Lower lobe of right lung (tissue), 2 donors: ENCODE measurements at regions not wholly inside any gene's neighbourhood (a gene's known extent, or its start where the extent isn't known, plus 50 kb on each side); places are given as distances from the start of the nearest gene placed in this dataset.

Experiments used
- ATAC-seq, 2 donors: fragments of 200-7000 bp; cut with Tn5 transposase; one replicate each; pipeline ENCODE4 v1.9.1; 2020 to 2022; ENCODE audit warnings: mild to moderate bottlenecking in 2 of 2, moderate library complexity in 2 of 2
- DNase-seq: peaks from one replicate; pipeline ENCODE4 v3.0.0-alpha.2; 2020
- H3K27ac ChIP-seq: fragments of 200-600 bp; one replicate; pipeline ENCODE4 v1.8.0; 2022
- H3K27me3 ChIP-seq: fragments of 200-600 bp; one replicate; pipeline ENCODE4 v1.8.0; 2022; ENCODE audit warnings: low read depth
- H3K36me3 ChIP-seq: fragments of 200-600 bp; one replicate; pipeline ENCODE4 v1.8.0; 2022; ENCODE audit warnings: mild to moderate bottlenecking
- H3K4me1 ChIP-seq: fragments of 200-600 bp; one replicate; pipeline ENCODE4 v1.8.0; 2022
- H3K4me3 ChIP-seq: fragments of 200-600 bp; one replicate; pipeline ENCODE4 v1.8.0; 2022; ENCODE audit warnings: mild to moderate bottlenecking
- H3K9me3 ChIP-seq: fragments of 200-600 bp; one replicate; pipeline ENCODE4 v1.8.0; 2022
- intact Hi-C: fragments of 100-400 bp; cut with DNase I; formaldehyde crosslinking; loops from one replicate; pipeline ENCODE4 v1.11.0; 2022
- TF ChIP-seq, protein P1 (sequence below): fragments of 200-600 bp; IDR thresholded peaks from one replicate; pipeline ENCODE4 v1.8.0; 2022; ENCODE audit warnings: antibody characterized with exemption, mild to moderate bottlenecking
- donor health status: DM: no; HTN: yes; CAD: no; lungs with severe emphysema.

- peak in 1 of 2 donors; percentile 22 for ATAC-seq
- Histone ChIP-seq H3K4me3 (no peak overlapping the region), H3K36me3 (no peaks in the 10 kb centered on the region), H3K27me3 (no peaks in the 10 kb centered on the region), H3K9me3 (no peaks in the 10 kb centered on the region), H3K4me1 (peaks cover 5% of the 10 kb centered on the region), H3K27ac (no peak overlapping the region)
- intact Hi-C loops = no loop called here
- DNase-seq = no peak
- TF ChIP-seq, protein P1, sequence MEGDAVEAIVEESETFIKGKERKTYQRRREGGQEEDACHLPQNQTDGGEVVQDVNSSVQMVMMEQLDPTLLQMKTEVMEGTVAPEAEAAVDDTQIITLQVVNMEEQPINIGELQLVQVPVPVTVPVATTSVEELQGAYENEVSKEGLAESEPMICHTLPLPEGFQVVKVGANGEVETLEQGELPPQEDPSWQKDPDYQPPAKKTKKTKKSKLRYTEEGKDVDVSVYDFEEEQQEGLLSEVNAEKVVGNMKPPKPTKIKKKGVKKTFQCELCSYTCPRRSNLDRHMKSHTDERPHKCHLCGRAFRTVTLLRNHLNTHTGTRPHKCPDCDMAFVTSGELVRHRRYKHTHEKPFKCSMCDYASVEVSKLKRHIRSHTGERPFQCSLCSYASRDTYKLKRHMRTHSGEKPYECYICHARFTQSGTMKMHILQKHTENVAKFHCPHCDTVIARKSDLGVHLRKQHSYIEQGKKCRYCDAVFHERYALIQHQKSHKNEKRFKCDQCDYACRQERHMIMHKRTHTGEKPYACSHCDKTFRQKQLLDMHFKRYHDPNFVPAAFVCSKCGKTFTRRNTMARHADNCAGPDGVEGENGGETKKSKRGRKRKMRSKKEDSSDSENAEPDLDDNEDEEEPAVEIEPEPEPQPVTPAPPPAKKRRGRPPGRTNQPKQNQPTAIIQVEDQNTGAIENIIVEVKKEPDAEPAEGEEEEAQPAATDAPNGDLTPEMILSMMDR = no peak
These were observed 301.6 kb downstream of the ZPLD1 start for GRCh38 chr3:102736288-102736974.

GRCh38 chr3:102736975-102737304 is 302.1 kb downstream of the ZPLD1 start:
- ATAC-seq = no peak
- intact Hi-C loops = no loop called here
- TF ChIP-seq, protein P1 = no peak
- H3K27me3 ChIP-seq = no peaks in the 10 kb centered on the region
- no peaks in the 10 kb centered on the region for H3K36me3 ChIP-seq
- no peaks in the 10 kb centered on the region for H3K9me3 ChIP-seq
- peaks cover 5% of the 10 kb centered on the region for H3K4me1 ChIP-seq
- no peak for DNase-seq
- no peak overlapping the region for H3K4me3 ChIP-seq
- H3K27ac ChIP-seq = no peak overlapping the region

GRCh38 chr3:102737353-102737752 is 302.5 kb downstream of the ZPLD1 start:
- no peaks in the 10 kb centered on the region for H3K9me3 ChIP-seq
- DNase-seq = no peak
- no peak overlapping the region for H3K4me3 ChIP-seq
- no peaks in the 10 kb centered on the region for H3K36me3 ChIP-seq
- intact Hi-C loops = no loop called here
- TF ChIP-seq, protein P1 = no peak
- peaks cover 5% of the 10 kb centered on the region for H3K4me1 ChIP-seq
- H3K27ac ChIP-seq = no peak overlapping the region
- no peaks in the 10 kb centered on the region for H3K27me3 ChIP-seq
- ATAC-seq = no peak

- no peaks in the 10 kb centered on the region for H3K9me3 ChIP-seq
- no peak for DNase-seq
- H3K27ac ChIP-seq = no peak overlapping the region
- no peaks in the 10 kb centered on the region for H3K36me3 ChIP-seq
- TF ChIP-seq, protein P1 = no peak
- ATAC-seq = no peak
- no peak overlapping the region for H3K4me3 ChIP-seq
- no peaks in the 10 kb centered on the region for H3K27me3 ChIP-seq
- intact Hi-C loops = no loop called here
- H3K4me1 ChIP-seq = peaks cover 5% of the 10 kb centered on the region
These were observed 306.3 kb downstream of the ZPLD1 start for GRCh38 chr3:102741105-102741504.

GRCh38 chr3:102741694-102742093 is 306.9 kb downstream of the ZPLD1 start:
- DNase-seq = no peak
- H3K27ac ChIP-seq = no peak overlapping the region
- ATAC-seq = no peak
- no peaks in the 10 kb centered on the region for H3K9me3 ChIP-seq
- intact Hi-C loops = no loop called here
- no peak overlapping the region for H3K4me3 ChIP-seq
- H3K27me3 ChIP-seq = no peaks in the 10 kb centered on the region
- no peaks in the 10 kb centered on the region for H3K4me1 ChIP-seq
- TF ChIP-seq, protein P1 = no peak
- H3K36me3 ChIP-seq = no peaks in the 10 kb centered on the region

DNA sequence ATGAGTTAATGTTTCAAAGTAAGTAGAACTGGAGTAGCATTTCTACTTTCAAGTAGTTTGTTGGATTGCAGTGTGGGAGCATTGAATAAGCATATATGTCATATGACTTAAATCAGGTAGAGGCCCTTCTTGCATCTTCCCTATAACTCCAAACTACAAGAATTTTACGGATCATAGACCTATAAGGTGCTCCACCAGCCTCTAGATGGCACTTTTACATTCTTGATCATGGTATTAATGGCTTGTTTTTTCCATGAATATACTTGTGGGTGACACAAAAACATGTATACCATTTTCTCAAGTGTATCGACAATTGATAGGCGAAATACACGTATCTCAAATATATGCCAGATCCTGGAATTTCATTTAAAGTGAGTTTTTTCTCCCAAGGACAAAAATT is 311.1 kb downstream of the ZPLD1 start:
- no peak for ATAC-seq
- H3K36me3 ChIP-seq = no peaks in the 10 kb centered on the region
- DNase-seq = no peak
- H3K4me1 ChIP-seq = no peaks in the 10 kb centered on the region
- H3K27ac ChIP-seq = no peak overlapping the region
- H3K9me3 ChIP-seq = no peaks in the 10 kb centered on the region
- no peaks in the 10 kb centered on the region for H3K27me3 ChIP-seq
- no peak overlapping the region for H3K4me3 ChIP-seq
- TF ChIP-seq, protein P1 = no peak
- intact Hi-C loops = no loop called here
